IMR-90 (cell line): ENCODE measurements at regions not wholly inside any gene's neighbourhood (a gene's known extent, or its start where the extent isn't known, plus 50 kb on each side); places are given as distances from the start of the nearest gene placed in this dataset.

ENCODE experiments used
- ATAC-seq: fragments of 200-7000 bp; cut with Tn5 transposase; 2 replicates; pipeline ENCODE4 v1.9.1; 2020; ENCODE audit warnings: low read depth, mild to moderate bottlenecking, moderate library complexity
- BruUV-seq: library from RNA; stranded (reverse); fragments of 400-500 nt; replicated peaks from 2 replicates; lab custom pipeline; 2021; lab: Mats Ljungman, UMichigan
- CTCF ChIA-PET: fragments of 300-600 bp; formaldehyde crosslinking; extraction: SDS; loops from one replicate; lab custom pipeline; 2021; ENCODE audit warnings: antibody characterized with exemption; lab: Yijun Ruan, JAX
- POLR2A ChIA-PET: fragments of 300-600 bp; sonication (Branson Sonifier 250); formaldehyde crosslinking; loops from one replicate; lab custom pipeline; 2022; ENCODE audit warnings: antibody characterized with exemption; ENCODE audit not compliant: unreplicated experiment; lab: Charles Lee
- DNase-seq: peaks from one replicate; pipeline ENCODE4 v3.0.0; 2013
- H2AFZ ChIP-seq: replicated peaks from 2 replicates; pipeline ENCODE3; 2013; ENCODE audit warnings: low read length, mild to moderate bottlenecking; ENCODE audit not compliant: poor library complexity
- H2AK5ac ChIP-seq: 2 replicates; pipeline ENCODE4 v1.6.1; 2013; ENCODE audit warnings: low read depth, low read length, inconsistent platforms
- H2AK9ac ChIP-seq: replicated peaks from 2 replicates; pipeline ENCODE3; 2013; ENCODE audit warnings: mild to moderate bottlenecking, low read depth, low read length, moderate library complexity; ENCODE audit not compliant: poor library complexity
- H2BK120ac ChIP-seq: 2 replicates; pipeline ENCODE4 v1.6.1; 2013; ENCODE audit warnings: low read depth, low read length, inconsistent platforms
- H2BK15ac ChIP-seq: 3 replicates; pipeline ENCODE4 v1.6.1; 2013; ENCODE audit warnings: low read depth, low read length, inconsistent platforms
- H2BK20ac ChIP-seq: 2 replicates; pipeline ENCODE4 v1.6.1; 2013; ENCODE audit warnings: low read depth, mild to moderate bottlenecking, inconsistent platforms, low read length, moderate library complexity
- H2BK5ac ChIP-seq: 2 replicates; pipeline ENCODE4 v1.6.1; 2013; ENCODE audit warnings: mild to moderate bottlenecking, low read depth, low read length, inconsistent platforms; ENCODE audit not compliant: poor library complexity, severe bottlenecking
- H3K14ac ChIP-seq: replicated peaks from 2 replicates; pipeline ENCODE4 v1.6.1; 2013; ENCODE audit warnings: low read depth, low read length, inconsistent platforms
- H3K18ac ChIP-seq: 2 replicates; pipeline ENCODE4 v1.6.1; 2013; ENCODE audit warnings: low read depth, low read length, control low read depth
- H3K23ac ChIP-seq: 2 replicates; pipeline ENCODE4 v1.6.1; 2013; ENCODE audit warnings: low read depth, low read length, inconsistent platforms
- H3K27ac ChIP-seq: 2 replicates; pipeline ENCODE4 v1.5.1; 2013; ENCODE audit warnings: mild to moderate bottlenecking, control low read depth, low read length; ENCODE audit not compliant: insufficient read depth
- H3K27me3 ChIP-seq: 2 replicates; pipeline ENCODE4 v1.6.1; 2013; ENCODE audit warnings: low read length; ENCODE audit not compliant: control insufficient read depth, insufficient read depth
- H3K36me3 ChIP-seq: 2 replicates; pipeline ENCODE4 v1.6.1; 2013; ENCODE audit warnings: low read length, mixed read lengths; ENCODE audit not compliant: control insufficient read depth, insufficient read depth
- H3K4ac ChIP-seq: 2 replicates; pipeline ENCODE4 v1.6.1; 2013; ENCODE audit warnings: low read depth, low read length, inconsistent platforms
- H3K4me1 ChIP-seq: 2 replicates; pipeline ENCODE4 v1.6.1; 2013; ENCODE audit warnings: low read length, mixed read lengths; ENCODE audit not compliant: control insufficient read depth, insufficient read depth
- H3K4me2 ChIP-seq: 2 replicates; pipeline ENCODE4 v1.6.1; 2013; ENCODE audit warnings: low read depth, mild to moderate bottlenecking, control low read depth, low read length, moderate library complexity
- H3K4me3 ChIP-seq: 2 replicates; pipeline ENCODE4 v1.5.1; 2013; ENCODE audit warnings: low read depth, mild to moderate bottlenecking, control low read depth, low read length, moderate library complexity; ENCODE audit not compliant: insufficient read depth
- H3K56ac ChIP-seq: 2 replicates; pipeline ENCODE4 v1.6.1; 2013; ENCODE audit warnings: low read length, inconsistent platforms; ENCODE audit not compliant: insufficient read depth; ENCODE audit errors: extremely low read depth
- H3K79me1 ChIP-seq, 2 experiments: 2 replicates each; pipeline ENCODE4 v1.6.1; 2013; ENCODE audit warnings: low read length in 2 of 2, inconsistent platforms in 1 of 2, low read depth in 1 of 2
- H3K9ac ChIP-seq: 2 replicates; pipeline ENCODE4 v1.6.1; 2013; ENCODE audit warnings: low read depth, low read length, control low read depth
- H3K9me1 ChIP-seq: 2 replicates; pipeline ENCODE4 v1.6.1; 2013; ENCODE audit warnings: low read length, inconsistent platforms; ENCODE audit not compliant: insufficient read depth
- H3K9me3 ChIP-seq: 2 replicates; pipeline ENCODE4 v1.6.1; 2013; ENCODE audit warnings: low read length; ENCODE audit not compliant: control insufficient read depth, insufficient read depth
- H4K20me1 ChIP-seq: 2 replicates; pipeline ENCODE4 v1.6.1; 2013; ENCODE audit warnings: low read length, inconsistent platforms; ENCODE audit not compliant: insufficient read depth
- H4K5ac ChIP-seq: 2 replicates; pipeline ENCODE4 v1.6.1; 2013; ENCODE audit warnings: mild to moderate bottlenecking, low read depth, low read length, control low read depth
- H4K8ac ChIP-seq, 2 experiments: 2 replicates each; pipeline ENCODE4 v1.6.1; 2013; ENCODE audit warnings: low read depth in 2 of 2, low read length in 2 of 2, control low read depth in 1 of 2, inconsistent platforms in 1 of 2
- H4K91ac ChIP-seq: 2 replicates; pipeline ENCODE4 v1.6.1; 2013; ENCODE audit warnings: low read depth, low read length, inconsistent platforms; ENCODE audit not compliant: insufficient read depth
- BHLHE40 ChIP-seq: fragments of 150-350 bp; IDR thresholded peaks from 2 replicates; pipeline ENCODE4 v1.6.1; 2016; ENCODE audit warnings: mild to moderate bottlenecking, low read depth, low read length
- CEBPB ChIP-seq: IDR thresholded peaks from 2 replicates; pipeline ENCODE4 v1.6.1; 2012; ENCODE audit warnings: low read depth, low read length, improper control_type of control experiment
- CHD1 ChIP-seq: IDR thresholded peaks from 2 replicates; pipeline ENCODE4 v1.6.1; 2012; ENCODE audit warnings: low read depth, low read length, improper control_type of control experiment
- CTCF ChIP-seq: conservative IDR thresholded peaks from 2 replicates; pipeline ENCODE4 v1.5.1; 2012; ENCODE audit warnings: mild to moderate bottlenecking, low read depth, low read length, improper control_type of control experiment
- ELK1 ChIP-seq: fragments of 150-350 bp; IDR thresholded peaks from 2 replicates; pipeline ENCODE4 v1.6.1; 2016; ENCODE audit warnings: low read depth, mild to moderate bottlenecking, low read length, moderate library complexity, borderline replicate concordance
- FOS ChIP-seq: fragments of 150-350 bp; IDR thresholded peaks from 2 replicates; pipeline ENCODE4 v1.6.1; 2016; ENCODE audit warnings: low read depth, low read length
- MAFK ChIP-seq: IDR thresholded peaks from 2 replicates; pipeline ENCODE4 v1.6.1; 2012; ENCODE audit warnings: low read depth, low read length, improper control_type of control experiment
- MAZ ChIP-seq: IDR thresholded peaks from 2 replicates; pipeline ENCODE4 v1.6.1; 2012; ENCODE audit warnings: low read depth, mild to moderate bottlenecking, low read length, improper control_type of control experiment, moderate library complexity, borderline replicate concordance
- MXI1 ChIP-seq: IDR thresholded peaks from 2 replicates; pipeline ENCODE4 v1.6.1; 2012; ENCODE audit warnings: low read depth, mild to moderate bottlenecking, low read length, moderate library complexity, borderline replicate concordance
- NFE2L2 ChIP-seq: fragments of 150-350 bp; IDR thresholded peaks from 2 replicates; pipeline ENCODE4 v1.6.1; 2016; ENCODE audit warnings: low read depth, mild to moderate bottlenecking, low read length
- POLR2A ChIP-seq: IDR thresholded peaks from 2 replicates; pipeline ENCODE4 v1.6.1; 2012; ENCODE audit warnings: mild to moderate bottlenecking, low read depth, low read length
- RAD21 ChIP-seq: IDR thresholded peaks from 2 replicates; pipeline ENCODE4 v1.6.1; 2012; ENCODE audit warnings: low read length, improper control_type of control experiment
- RCOR1 ChIP-seq: IDR thresholded peaks from 2 replicates; pipeline ENCODE4 v1.6.1; 2012; ENCODE audit warnings: mild to moderate bottlenecking, low read length, improper control_type of control experiment; ENCODE audit not compliant: insufficient replicate concordance
- RFX5 ChIP-seq: IDR thresholded peaks from 2 replicates; pipeline ENCODE4 v1.8.0; 2012; ENCODE audit warnings: low read depth, mild to moderate bottlenecking, low read length, moderate library complexity
- SMC3 ChIP-seq: fragments of 150-350 bp; IDR thresholded peaks from 2 replicates; pipeline ENCODE4 v1.6.1; 2016; ENCODE audit warnings: low read depth, mild to moderate bottlenecking, antibody characterized with exemption, low read length, moderate library complexity
- USF2 ChIP-seq: fragments of 150-350 bp; IDR thresholded peaks from 2 replicates; pipeline ENCODE4 v1.6.1; 2017; ENCODE audit warnings: mild to moderate bottlenecking, antibody characterized with exemption, low read length, low read depth
- WGBS, 2 experiments: methylation state at CpG; one replicate each; pipeline versions ENCODE4 v1.1.5 to v1.1.7; 2013; ENCODE audit warnings: missing lambda C conversion rate in 2 of 2; ENCODE audit not compliant: insufficient read length in 1 of 2; ENCODE audit errors: extremely low coverage in 2 of 2; 5-methylcytosine and 5-hydroxymethylcytosine counted together
- dilution Hi-C: fragments of 300-500 bp; cut with HindIII; formaldehyde crosslinking; loops from one replicate; pipeline ENCODE4 v1.14.3; 2018; ENCODE audit warnings: low sequenced_read_pairs; ENCODE audit not compliant: unreplicated experiment
- in situ Hi-C: fragments of 300-500 bp; cut with MboI; formaldehyde crosslinking; loops from 3 replicates; pipeline ENCODE4 v1.14.3; 2019; ENCODE audit warnings: low sequenced_read_pairs, inconsistent platforms, mixed read lengths
- intact Hi-C: fragments of 100-400 bp; cut with micrococcal nuclease; formaldehyde crosslinking; loops from 2 replicates; pipeline ENCODE4 v1.10.0; 2022

GRCh38 chr5:8349855-8350254, 480.9 kb downstream of the MTRR start:
- H3K56ac ChIP-seq = no peak overlapping the region
- intact Hi-C loops = loop anchor here (10.0 kb wide), 2 partner anchors 495 to 855 kb away; no protein-coding TSS in a partner anchor

More at GRCh38 chr5:8349855-8350254, 480.9 kb downstream of the MTRR start:
- BruUV-seq = no TSS peak
- no peak overlapping the region for H3K23ac ChIP-seq
- H3K9ac ChIP-seq = no peak overlapping the region
- H3K9me1 ChIP-seq = no peaks in the 10 kb centered on the region
- POLR2A ChIA-PET = no interaction called here
- no peak overlapping the region for H2BK20ac ChIP-seq
- H3K27me3 ChIP-seq = no peaks in the 10 kb centered on the region
- no peaks in the 10 kb centered on the region for H3K4me1 ChIP-seq
- no peak overlapping the region for H3K18ac ChIP-seq
- dilution Hi-C loops = no loop called here
- DNase-seq (no peak), ATAC-seq (no peak)
- no peak overlapping the region for H3K27ac ChIP-seq
- H4K20me1 ChIP-seq = no peaks in the 10 kb centered on the region
- no peak overlapping the region for H3K4me3 ChIP-seq
- no peak overlapping the region for H4K91ac ChIP-seq
- no peak overlapping the region for H2AFZ ChIP-seq
- H4K5ac ChIP-seq = no peak overlapping the region
- no peak overlapping the region for H3K4me2 ChIP-seq
- in situ Hi-C loops = loop anchor here (10.0 kb wide), 1 partner anchor 855 kb away; no protein-coding TSS in a partner anchor
- H2BK15ac ChIP-seq = no peak overlapping the region
- H4K8ac ChIP-seq = no peak overlapping the region
- no peak overlapping the region for H3K14ac ChIP-seq
- no peak overlapping the region for H2BK120ac ChIP-seq
- WGBS, 2 experiments = 17% methylated on average over 1 of the region's 1 CpG; no CpG with 5 or more reads in 1 of the 2 experiments
- no peak overlapping the region for H2AK5ac ChIP-seq
- H3K9me3 ChIP-seq = no peaks in the 10 kb centered on the region
- no peak for TF ChIP-seq FOS
- no peak for TF ChIP-seq USF2
- TF ChIP-seq POLR2A = no peak
- TF ChIP-seq RCOR1 = no peak
- no peak for TF ChIP-seq SMC3
- TF ChIP-seq MAZ = no peak
- TF ChIP-seq CHD1 = no peak
- TF ChIP-seq MAFK = no peak
- no peak for TF ChIP-seq CTCF
- no peak for TF ChIP-seq CEBPB
- no peak for TF ChIP-seq RFX5
- TF ChIP-seq NFE2L2 = no peak
- TF ChIP-seq BHLHE40 = no peak
- TF ChIP-seq ELK1 = no peak
- no peak for TF ChIP-seq RAD21
- no peak for TF ChIP-seq MXI1
- H3K79me1 ChIP-seq = no peaks in the 10 kb centered on the region
- no peak overlapping the region for H3K4ac ChIP-seq
- CTCF ChIA-PET = no interaction called here
- H2AK9ac ChIP-seq = no peak overlapping the region
- no peak overlapping the region for H2BK5ac ChIP-seq
- H3K36me3 ChIP-seq = no peaks in the 10 kb centered on the region
